ENCODE measurements at regions not wholly inside any gene's neighbourhood (a gene's known extent, or its start where the extent isn't known, plus 50 kb on each side); places are given as distances from the start of the nearest gene placed in this dataset.
"Not testable (repeated sequence)": the region's sequence is repeated elsewhere in the genome, so short reads cannot be mapped to it uniquely, and the experiment has no call there.

DNA sequence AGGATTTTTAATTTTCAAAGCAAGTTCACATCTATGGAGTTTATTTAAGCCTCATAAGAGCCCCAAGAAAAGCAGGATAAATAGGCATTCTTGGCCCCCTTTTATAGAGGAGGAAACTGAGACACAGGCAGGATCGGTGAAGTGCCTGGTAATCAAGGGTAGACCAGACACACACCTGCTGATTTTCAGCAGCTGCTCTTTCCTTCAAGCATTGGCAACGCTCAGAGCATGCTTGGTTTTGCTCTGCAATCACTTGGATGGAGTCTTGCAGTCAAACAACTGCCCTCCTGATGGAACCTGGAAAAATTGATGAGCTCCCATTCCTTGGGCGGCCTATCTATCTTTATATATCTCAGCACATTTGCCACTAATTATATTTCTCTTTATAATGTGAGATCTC is 478.9 kb upstream of the CAMK1G start:
- no peaks in the 10 kb centered on the region for H3K27me3 Mint-ChIP-seq (ENCODE audit: low read depth)
- H3K4me3 Mint-ChIP-seq: no peak overlapping the region
- no peaks in the 10 kb centered on the region for H3K4me1 Mint-ChIP-seq (ENCODE audit: low read depth)
- H3K9me3 Mint-ChIP-seq: no peaks in the 10 kb centered on the region
- H3K36me3 Mint-ChIP-seq (ENCODE audit: low read depth): no peaks in the 10 kb centered on the region
- H3K27ac Mint-ChIP-seq: no peak overlapping the region

DNA sequence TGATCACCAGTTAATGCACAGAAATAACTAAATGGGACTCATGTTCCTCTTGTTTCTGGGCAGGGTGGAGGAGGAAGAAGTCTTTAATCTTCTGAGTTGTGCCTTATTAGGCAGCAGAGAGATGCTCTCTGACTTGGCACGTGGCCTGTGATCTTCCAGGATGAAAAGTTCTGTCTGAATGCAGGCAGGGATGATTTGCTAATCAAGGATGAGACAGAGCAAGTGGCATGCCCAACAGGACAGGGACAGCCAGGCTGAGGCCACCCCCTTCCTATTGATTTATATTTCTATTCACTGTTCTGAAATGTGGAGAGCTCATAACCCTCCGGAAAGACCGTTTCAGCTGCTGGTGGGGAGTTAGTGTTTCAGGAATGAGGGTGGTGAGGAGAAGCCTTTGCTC is 477.8 kb upstream of the CAMK1G start:
- no peaks in the 10 kb centered on the region for H3K27me3 Mint-ChIP-seq (ENCODE audit: low read depth)
- H3K27ac Mint-ChIP-seq: no peak overlapping the region
- H3K4me3 Mint-ChIP-seq: no peak overlapping the region
- no peaks in the 10 kb centered on the region for H3K4me1 Mint-ChIP-seq (ENCODE audit: low read depth)
- no peaks in the 10 kb centered on the region for H3K36me3 Mint-ChIP-seq (ENCODE audit: low read depth)
- no peaks in the 10 kb centered on the region for H3K9me3 Mint-ChIP-seq

DNA sequence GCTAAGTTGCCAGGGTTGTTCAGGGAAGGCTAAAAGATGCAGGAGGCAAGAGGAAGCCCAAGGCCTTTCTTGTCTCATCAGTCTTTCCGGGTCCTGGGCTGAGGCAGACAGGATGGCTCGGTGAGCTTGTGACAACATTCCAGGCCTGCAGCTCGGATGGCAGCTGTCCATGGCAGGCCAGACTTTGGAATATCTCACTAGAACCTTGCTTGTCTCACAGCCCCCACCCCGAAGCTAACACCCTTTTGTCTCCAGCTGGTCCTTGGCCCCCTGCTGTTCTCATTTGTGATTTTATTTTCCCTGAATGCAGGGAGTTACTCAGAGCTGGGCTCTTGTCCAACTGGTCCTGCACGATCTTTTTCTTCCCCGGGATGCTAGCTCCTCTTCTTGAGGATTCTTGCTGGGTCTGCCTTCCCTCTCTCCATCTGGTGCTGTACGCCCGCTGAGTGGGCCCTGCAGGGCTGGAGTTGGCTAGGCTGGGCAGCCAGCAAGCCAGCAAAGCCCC is 477.2 kb upstream of the CAMK1G start:
- Mint-ChIP-seq H3K4me3 (no peak overlapping the region), H3K27ac (no peak overlapping the region), H3K36me3 (ENCODE audit: low read depth) (no peaks in the 10 kb centered on the region), H3K4me1 (ENCODE audit: low read depth) (no peaks in the 10 kb centered on the region), H3K9me3 (no peaks in the 10 kb centered on the region), H3K27me3 (ENCODE audit: low read depth) (no peaks in the 10 kb centered on the region)

DNA sequence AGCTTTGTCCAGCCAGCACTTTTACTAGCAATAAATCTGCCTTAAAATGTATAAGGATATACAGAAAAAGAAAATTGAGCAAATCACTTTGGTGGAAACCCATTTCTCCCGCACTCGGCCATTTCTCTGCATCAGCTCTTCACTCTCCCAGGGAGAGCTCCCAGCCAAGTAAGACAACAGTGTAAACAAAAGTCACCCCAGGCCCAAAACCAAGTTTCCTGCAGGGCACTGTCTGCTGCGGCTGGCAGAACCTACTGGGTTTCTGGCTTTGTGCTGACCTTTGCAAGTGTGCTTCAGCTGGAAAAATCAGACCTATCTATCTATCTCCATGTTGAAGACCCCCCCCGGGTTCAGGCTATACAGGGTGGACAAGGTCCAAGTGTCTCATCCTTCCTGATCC is 476.7 kb upstream of the CAMK1G start:
- Mint-ChIP-seq H3K27ac (no peak overlapping the region), H3K27me3 (ENCODE audit: low read depth) (no peaks in the 10 kb centered on the region), H3K4me3 (no peak overlapping the region), H3K9me3 (no peaks in the 10 kb centered on the region), H3K4me1 (ENCODE audit: low read depth) (no peaks in the 10 kb centered on the region), H3K36me3 (ENCODE audit: low read depth) (no peaks in the 10 kb centered on the region)

DNA sequence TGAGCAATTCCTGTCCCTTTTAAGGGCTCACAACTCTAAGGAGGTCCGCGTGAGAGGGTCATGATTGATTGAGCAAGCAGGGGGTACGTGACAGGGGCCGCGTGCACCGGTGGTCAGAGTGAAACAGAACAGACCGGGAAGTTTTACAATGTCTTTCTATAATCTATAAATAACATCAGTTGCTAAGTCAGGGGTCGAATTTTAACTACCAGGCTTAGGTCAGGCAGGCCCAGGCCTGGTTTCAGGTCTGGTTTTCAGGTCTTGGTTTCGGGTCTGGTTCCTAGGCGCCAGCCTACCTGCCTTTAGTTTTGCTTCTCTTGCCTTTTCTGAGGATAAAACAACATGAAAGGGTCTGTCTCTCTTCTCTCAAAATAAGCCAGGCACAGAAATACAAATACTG is 476.0 kb upstream of the CAMK1G start:
- H3K4me3 Mint-ChIP-seq: no peak overlapping the region
- no peaks in the 10 kb centered on the region for H3K27me3 Mint-ChIP-seq (ENCODE audit: low read depth)
- no peaks in the 10 kb centered on the region for H3K4me1 Mint-ChIP-seq (ENCODE audit: low read depth)
- H3K9me3 Mint-ChIP-seq: no peaks in the 10 kb centered on the region
- no peaks in the 10 kb centered on the region for H3K36me3 Mint-ChIP-seq (ENCODE audit: low read depth)
- H3K27ac Mint-ChIP-seq: no peak overlapping the region

DNA sequence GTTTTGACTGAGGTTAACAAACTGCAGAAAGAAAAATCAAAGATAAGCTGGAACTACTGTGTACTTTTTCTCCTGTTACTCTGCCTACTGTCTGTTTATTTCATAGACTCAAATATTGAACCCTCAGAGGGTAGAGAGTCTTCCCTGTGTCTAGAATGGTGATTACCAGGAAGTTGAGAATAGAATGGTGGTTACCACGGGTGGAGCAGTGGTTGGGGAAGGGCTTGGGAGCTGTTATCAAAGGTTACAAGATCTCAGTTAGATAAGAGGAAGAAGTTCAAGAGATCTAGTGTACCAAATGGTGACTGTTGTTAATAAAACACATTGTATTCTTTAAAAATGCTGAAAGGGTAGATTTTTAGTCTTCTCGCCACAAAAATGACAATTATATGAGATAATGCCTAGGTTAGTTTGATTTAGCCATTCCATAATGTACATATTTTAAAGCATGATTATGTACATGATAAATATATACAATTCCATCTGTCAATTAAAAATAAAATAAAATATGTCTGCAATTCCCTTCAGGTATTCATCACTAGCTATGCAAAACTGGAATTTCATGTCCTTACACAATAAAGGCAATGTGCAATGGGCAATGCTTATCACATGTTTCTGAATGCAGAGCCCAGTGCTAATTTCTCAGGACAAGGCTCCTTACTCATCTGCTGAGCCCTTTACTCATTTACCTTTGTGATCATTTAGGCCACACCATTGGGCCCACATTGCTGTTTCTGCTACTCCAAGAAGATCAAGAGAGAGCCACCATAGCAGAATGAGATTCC is 474.3 kb upstream of the CAMK1G start:
- Mint-ChIP-seq H3K27me3 (ENCODE audit: low read depth) (no peaks in the 10 kb centered on the region), H3K4me1 (ENCODE audit: low read depth) (no peaks in the 10 kb centered on the region), H3K27ac (no peak overlapping the region), H3K4me3 (no peak overlapping the region), H3K9me3 (no peaks in the 10 kb centered on the region), H3K36me3 (ENCODE audit: low read depth) (no peaks in the 10 kb centered on the region)

DNA sequence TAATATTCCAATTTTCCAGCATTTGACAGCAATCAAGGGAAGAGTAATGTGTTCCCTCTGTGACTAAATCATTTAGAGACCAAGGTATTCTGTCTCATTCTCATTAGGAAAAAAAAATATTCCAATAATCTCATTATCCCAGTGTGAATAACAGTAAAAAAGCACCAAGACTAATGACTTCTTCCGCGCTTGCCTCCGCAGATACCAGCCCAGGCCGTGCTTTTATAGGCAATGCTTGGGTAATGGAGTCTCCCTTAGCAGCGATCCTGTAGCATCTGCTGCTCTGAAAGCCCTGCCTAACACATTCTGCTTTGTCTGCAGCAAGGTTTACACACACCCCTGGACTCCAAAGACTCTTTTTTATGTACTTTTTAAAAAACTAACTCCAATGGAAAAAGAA is 470.0 kb upstream of the CAMK1G start:
- Mint-ChIP-seq H3K4me1 (ENCODE audit: low read depth) (no peaks in the 10 kb centered on the region), H3K9me3 (no peaks in the 10 kb centered on the region), H3K36me3 (ENCODE audit: low read depth) (no peaks in the 10 kb centered on the region), H3K4me3 (no peak overlapping the region), H3K27me3 (ENCODE audit: low read depth) (no peaks in the 10 kb centered on the region), H3K27ac (no peak overlapping the region)

DNA sequence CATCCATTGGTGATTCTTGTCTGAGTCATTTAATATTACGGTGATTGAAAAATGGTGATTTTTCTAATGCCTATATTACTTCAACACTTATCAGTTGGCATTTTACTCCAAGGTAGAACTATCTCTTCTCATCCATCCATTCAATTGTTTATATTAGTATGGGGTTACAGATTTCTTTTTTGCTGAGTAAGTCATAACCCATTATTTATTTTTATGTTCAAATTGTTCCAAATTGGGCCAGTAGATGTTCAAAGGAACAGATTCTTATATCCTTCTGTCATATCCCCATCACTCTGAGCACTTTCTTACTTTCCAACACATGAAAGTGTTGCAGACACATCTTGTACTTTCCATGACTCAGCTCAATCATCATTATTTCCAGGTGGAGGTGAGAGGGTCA is 466.8 kb upstream of the CAMK1G start:
- no peaks in the 10 kb centered on the region for H3K9me3 Mint-ChIP-seq
- H3K27me3 Mint-ChIP-seq (ENCODE audit: low read depth): no peaks in the 10 kb centered on the region
- H3K4me3 Mint-ChIP-seq: no peak overlapping the region
- H3K4me1 Mint-ChIP-seq (ENCODE audit: low read depth): no peaks in the 10 kb centered on the region
- H3K36me3 Mint-ChIP-seq (ENCODE audit: low read depth): no peaks in the 10 kb centered on the region
- no peak overlapping the region for H3K27ac Mint-ChIP-seq

DNA sequence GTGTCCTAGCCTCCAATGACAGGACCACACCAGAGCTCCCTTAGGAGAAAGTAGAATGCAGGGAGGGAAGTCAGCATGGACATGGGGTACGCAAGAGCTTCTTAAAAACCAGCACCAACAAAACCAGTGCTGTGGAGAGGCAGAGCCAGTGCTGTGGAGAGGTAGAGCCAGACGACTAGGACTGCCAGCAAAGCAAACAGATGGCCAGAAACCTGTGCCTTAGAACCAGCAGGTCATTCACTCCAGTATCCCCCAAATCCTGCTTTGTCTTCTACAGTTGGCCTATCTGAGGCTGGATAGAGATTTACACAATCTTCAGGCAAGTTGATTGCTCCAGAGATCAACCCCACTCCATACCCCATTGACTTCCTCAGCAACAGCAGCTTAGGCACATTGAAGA is 459.9 kb upstream of the CAMK1G start:
- H3K36me3 Mint-ChIP-seq (ENCODE audit: low read depth): no peaks in the 10 kb centered on the region
- H3K9me3 Mint-ChIP-seq: peaks cover 7% of the 10 kb centered on the region
- H3K4me1 Mint-ChIP-seq (ENCODE audit: low read depth): no peaks in the 10 kb centered on the region
- no peak overlapping the region for H3K4me3 Mint-ChIP-seq
- no peak overlapping the region for H3K27ac Mint-ChIP-seq
- H3K27me3 Mint-ChIP-seq (ENCODE audit: low read depth): no peaks in the 10 kb centered on the region

DNA sequence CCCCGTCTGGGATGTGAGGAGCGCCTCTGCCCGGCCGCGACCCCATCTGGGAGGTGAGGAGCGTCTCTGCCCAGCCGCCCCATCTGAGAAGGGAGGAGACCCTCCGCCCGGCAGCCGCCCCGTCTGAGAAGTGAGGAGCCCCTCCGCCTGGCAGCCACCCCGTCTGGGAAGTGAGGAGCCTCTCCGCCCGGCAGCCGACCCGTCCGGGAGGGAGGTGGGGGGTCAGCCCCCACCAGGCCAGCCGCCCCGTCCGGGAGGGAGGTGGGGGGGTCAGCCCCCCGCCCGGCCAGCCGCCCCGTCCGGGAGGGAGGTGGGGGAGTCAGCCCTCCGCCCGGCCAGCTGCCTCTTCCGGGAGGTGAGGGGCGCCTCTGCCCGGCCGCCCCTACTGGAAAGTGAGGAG is 454.4 kb upstream of the CAMK1G start:
- H3K36me3 Mint-ChIP-seq (ENCODE audit: low read depth); H3K4me1 Mint-ChIP-seq (ENCODE audit: low read depth); H3K9me3 Mint-ChIP-seq; H3K27ac Mint-ChIP-seq; H3K4me3 Mint-ChIP-seq; H3K27me3 Mint-ChIP-seq (ENCODE audit: low read depth): not testable (repeated sequence)

DNA sequence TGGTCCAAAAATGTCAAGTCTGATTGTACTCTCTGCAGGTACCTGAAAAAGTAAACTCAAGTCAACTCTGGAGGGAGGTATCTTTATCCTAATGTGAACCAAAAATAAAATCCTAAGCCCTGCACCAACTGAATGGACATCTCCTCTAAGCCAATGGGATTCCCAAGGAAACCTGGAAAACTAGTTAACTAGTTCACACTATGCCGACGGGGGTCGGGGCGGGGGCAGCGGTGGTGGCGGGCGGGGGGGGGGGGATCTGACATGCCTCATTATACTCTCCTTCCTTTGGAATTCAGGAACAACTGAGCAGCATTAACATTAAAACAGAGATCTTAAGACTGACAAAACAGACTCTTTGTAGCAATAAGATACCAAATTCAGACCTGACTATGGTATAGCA is 452.6 kb upstream of the CAMK1G start:
- H3K36me3 Mint-ChIP-seq (ENCODE audit: low read depth): no peaks in the 10 kb centered on the region
- no peaks in the 10 kb centered on the region for H3K4me1 Mint-ChIP-seq (ENCODE audit: low read depth)
- no peak overlapping the region for H3K27ac Mint-ChIP-seq
- H3K9me3 Mint-ChIP-seq: peaks cover 7% of the 10 kb centered on the region
- no peak overlapping the region for H3K4me3 Mint-ChIP-seq
- H3K27me3 Mint-ChIP-seq (ENCODE audit: low read depth): no peaks in the 10 kb centered on the region

DNA sequence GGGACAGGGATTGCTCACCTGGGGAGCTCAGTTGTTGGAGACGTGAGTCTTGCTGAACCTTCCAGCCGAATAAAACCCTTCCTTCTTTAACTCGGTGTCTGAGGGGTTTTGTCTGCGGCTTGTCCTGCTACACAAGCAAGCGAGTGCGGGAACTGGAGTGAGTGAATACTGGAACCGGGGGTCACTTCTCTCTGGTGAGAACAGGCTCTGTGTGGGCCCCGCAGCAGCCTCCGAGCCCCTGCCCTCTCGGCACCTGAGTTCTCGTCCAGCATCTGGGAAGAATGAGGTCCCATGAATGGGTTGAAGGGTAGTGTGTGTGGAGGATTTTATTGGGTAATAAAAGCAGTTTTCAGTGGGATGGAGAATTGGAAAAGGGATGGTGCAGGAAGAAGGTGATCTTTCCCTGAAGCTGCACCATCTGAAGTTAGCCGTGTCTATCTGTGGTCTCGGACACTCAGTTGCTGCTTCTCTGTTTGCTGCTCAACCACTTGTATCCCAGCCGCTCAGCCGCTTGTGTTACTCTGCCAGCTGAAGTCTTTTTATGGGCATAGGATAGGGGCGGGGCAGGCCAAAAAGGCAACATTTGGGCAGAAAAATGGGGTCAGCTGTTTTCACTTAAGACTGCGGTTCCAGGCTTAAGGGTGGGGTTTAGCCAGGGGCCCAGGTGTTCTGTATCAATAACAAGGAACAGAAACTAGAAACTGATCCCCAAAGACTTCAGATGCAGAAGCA is 450.6 kb upstream of the CAMK1G start:
- Mint-ChIP-seq H3K27ac (no peak overlapping the region), H3K4me1 (ENCODE audit: low read depth) (no peaks in the 10 kb centered on the region), H3K9me3 (peaks cover 3% of the 10 kb centered on the region), H3K36me3 (ENCODE audit: low read depth) (no peaks in the 10 kb centered on the region), H3K4me3 (no peak overlapping the region), H3K27me3 (ENCODE audit: low read depth) (no peaks in the 10 kb centered on the region)

DNA sequence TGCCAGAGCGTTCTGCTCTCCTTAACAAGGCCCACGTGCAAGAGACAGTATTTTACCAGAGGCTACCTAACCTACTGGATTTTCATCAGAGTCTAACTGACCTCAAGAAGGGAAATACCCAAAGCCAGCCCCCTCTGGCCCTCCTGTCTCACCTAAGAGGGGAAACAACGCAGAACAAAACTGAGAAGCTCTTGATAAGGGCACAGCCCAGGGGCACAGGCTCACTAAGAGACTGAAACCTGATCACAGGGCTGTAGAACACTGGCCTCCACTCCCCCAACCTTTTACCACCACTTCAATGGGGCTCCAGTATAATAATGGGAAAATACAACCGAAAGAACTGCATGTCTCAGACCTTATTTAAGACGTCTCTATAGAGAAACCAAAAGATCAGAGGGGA is 449.5 kb upstream of the CAMK1G start:
- Mint-ChIP-seq H3K9me3 (no peaks in the 10 kb centered on the region), H3K27ac (no peak overlapping the region), H3K4me1 (ENCODE audit: low read depth) (no peaks in the 10 kb centered on the region), H3K27me3 (ENCODE audit: low read depth) (no peaks in the 10 kb centered on the region), H3K4me3 (no peak overlapping the region), H3K36me3 (ENCODE audit: low read depth) (no peaks in the 10 kb centered on the region)

DNA sequence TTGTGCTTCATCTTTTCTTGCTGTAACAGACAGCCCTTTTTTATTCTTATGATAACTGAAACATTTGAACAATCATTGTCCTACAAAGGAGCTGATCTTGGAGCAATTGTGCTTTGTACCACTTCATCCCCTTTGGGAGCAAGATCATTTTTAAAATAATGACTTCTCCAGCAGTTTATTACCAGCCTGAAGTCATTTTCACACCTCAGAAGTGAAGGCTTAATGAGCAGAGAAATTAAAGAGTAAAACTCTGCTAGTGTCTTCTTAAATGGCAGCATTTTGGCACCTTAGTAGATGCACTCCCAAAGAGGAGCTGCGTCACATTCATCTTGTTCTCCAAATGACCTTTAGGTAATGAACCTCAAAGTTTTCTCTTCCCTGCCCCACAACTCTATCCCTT is 439.6 kb upstream of the CAMK1G start:
- no peaks in the 10 kb centered on the region for H3K36me3 Mint-ChIP-seq (ENCODE audit: low read depth)
- no peaks in the 10 kb centered on the region for H3K27me3 Mint-ChIP-seq (ENCODE audit: low read depth)
- H3K4me1 Mint-ChIP-seq (ENCODE audit: low read depth): no peaks in the 10 kb centered on the region
- no peak overlapping the region for H3K27ac Mint-ChIP-seq
- no peaks in the 10 kb centered on the region for H3K9me3 Mint-ChIP-seq
- no peak overlapping the region for H3K4me3 Mint-ChIP-seq

DNA sequence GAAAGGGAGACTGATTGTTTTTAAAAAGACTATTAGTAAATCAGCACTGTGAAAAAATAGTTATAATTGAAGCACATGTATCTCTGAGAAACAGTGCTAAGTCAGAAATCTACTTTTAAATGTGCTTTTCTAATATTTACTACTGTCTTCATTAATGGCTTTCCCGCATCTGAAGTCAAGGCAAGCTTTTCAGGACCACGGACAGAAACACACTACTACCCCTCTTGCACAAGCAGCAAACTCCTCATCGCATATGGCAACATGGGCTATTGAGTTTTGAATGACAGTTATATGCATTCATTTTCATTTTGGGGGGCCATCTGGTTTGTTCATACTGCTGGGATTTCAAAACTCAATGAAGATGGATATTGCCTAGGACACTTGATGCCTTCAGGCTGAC is 433.4 kb upstream of the CAMK1G start:
- Mint-ChIP-seq H3K27me3 (ENCODE audit: low read depth) (no peaks in the 10 kb centered on the region), H3K4me3 (no peak overlapping the region), H3K27ac (no peak overlapping the region), H3K9me3 (no peaks in the 10 kb centered on the region), H3K4me1 (ENCODE audit: low read depth) (no peaks in the 10 kb centered on the region), H3K36me3 (ENCODE audit: low read depth) (no peaks in the 10 kb centered on the region)

Data from T-helper 1 cell treated with Interleukin-12 subunit alpha and Interleukin-12 subunit beta and Interleukin-4 antibody, amounts not matched to agents 30 μg/mL and 1 μg/mL, for 36 hours (primary cell).